IPS-NIHi11 (cell line): ENCODE measurements at regions not wholly inside any gene's neighbourhood (a gene's known extent, or its start where the extent isn't known, plus 50 kb on each side); places are given as distances from the start of the nearest gene placed in this dataset.

Experiments
- DNase-seq: peaks from one replicate; pipeline ENCODE4 v3.0.0; 2012; ENCODE audit warnings: mixed read lengths, low spot score

GRCh38 chr15:62920682-62921502 is 121.7 kb upstream of the TPM1 start:
- no peak for DNase-seq

GRCh38 chr15:62922514-62922913 is 120.0 kb upstream of the TPM1 start:
- DNase-seq: no peak

- DNase-seq: no peak
Measured at GRCh38 chr15:62925875-62926274, 116.7 kb upstream of the TPM1 start.

GRCh38 chr15:62927196-62927595 is 115.4 kb upstream of the TPM1 start:
- DNase-seq: no peak

- DNase-seq: no peak
Measured at GRCh38 chr15:62927836-62928235, 114.7 kb upstream of the TPM1 start.

GRCh38 chr15:62928242-62928999 is 114.1 kb upstream of the TPM1 start:
- no peak for DNase-seq

GRCh38 chr15:62929000-62929357 is 113.6 kb upstream of the TPM1 start:
- no peak for DNase-seq

- no peak for DNase-seq
Measured at GRCh38 chr15:62931650-62932049, 110.9 kb upstream of the TPM1 start.

- DNase-seq: no peak
Measured at GRCh38 chr15:62932436-62932835, 110.1 kb upstream of the TPM1 start.

- no peak for DNase-seq
Measured at GRCh38 chr15:62933386-62933785, 109.2 kb upstream of the TPM1 start.

GRCh38 chr15:62934236-62934971 is 108.1 kb upstream of the TPM1 start:
- no peak for DNase-seq

- no peak for DNase-seq
Measured at GRCh38 chr15:62935300-62936081, 107.1 kb upstream of the TPM1 start.

- DNase-seq: no peak
Measured at GRCh38 chr15:62938825-62939224, 103.7 kb upstream of the TPM1 start.

- DNase-seq: no peak
Measured at GRCh38 chr15:62940093-62940754, 102.3 kb upstream of the TPM1 start.

GRCh38 chr15:62940755-62941361 is 101.7 kb upstream of the TPM1 start:
- no peak for DNase-seq

GRCh38 chr15:62941699-62942098 is 100.8 kb upstream of the TPM1 start:
- no peak for DNase-seq

- DNase-seq: no peak
Measured at GRCh38 chr15:62942428-62942827, 100.1 kb upstream of the TPM1 start.

- DNase-seq: no peak
Measured at GRCh38 chr15:62945063-62945462, 97.5 kb upstream of the TPM1 start.

- DNase-seq: no peak
Measured at GRCh38 chr15:62945760-62946159, 96.8 kb upstream of the TPM1 start.

GRCh38 chr15:62946940-62947339 is 95.6 kb upstream of the TPM1 start:
- no peak for DNase-seq

GRCh38 chr15:62950462-62950931 is 92.0 kb upstream of the TPM1 start:
- no peak for DNase-seq
